OCI-LY7 (cell line): ENCODE measurements at regions not wholly inside any gene's neighbourhood (a gene's known extent, or its start where the extent isn't known, plus 50 kb on each side); places are given as distances from the start of the nearest gene placed in this dataset.

Experiments
- BruUV-seq: library from RNA; stranded (reverse); fragments of 400-500 nt; replicated peaks from 2 replicates; lab custom pipeline; 2021; lab: Mats Ljungman, UMichigan
- CTCF ChIA-PET: fragments of 300-600 bp; sonication (Branson Sonifier 250); formaldehyde crosslinking; loops from one replicate; lab custom pipeline; 2022; ENCODE audit warnings: antibody characterized with exemption; ENCODE audit not compliant: unreplicated experiment; lab: Charles Lee
- POLR2A ChIA-PET: fragments of 300-600 bp; sonication (Branson Sonifier 250); formaldehyde crosslinking; loops from one replicate; lab custom pipeline; 2022; ENCODE audit warnings: antibody characterized with exemption; lab: Charles Lee
- DNase-seq: peaks from one replicate; pipeline ENCODE4 v3.0.0-alpha.2; 2015; ENCODE audit warnings: low spot score
- H2AFZ ChIP-seq: fragments of 200-600 bp; sonication (generic), shearing (Covaris generic); 2 replicates; pipeline ENCODE4 v1.6.1; 2014; ENCODE audit warnings: mild to moderate bottlenecking, antibody characterized with exemption, low read length, moderate library complexity
- H3K27ac ChIP-seq: fragments of 200-600 bp; sonication (generic); 2 replicates; pipeline ENCODE4 v1.5.1; 2014; ENCODE audit warnings: mixed run types, low read depth, mild to moderate bottlenecking, moderate library complexity, low read length, inconsistent platforms; ENCODE audit not compliant: poor library complexity, severe bottlenecking
- H3K36me3 ChIP-seq: fragments of 200-600 bp; sonication (generic); 2 replicates; pipeline ENCODE4 v1.6.1; 2014; ENCODE audit warnings: mild to moderate bottlenecking, antibody characterized with exemption, low read length, moderate library complexity, mixed read lengths; ENCODE audit not compliant: insufficient read depth
- H3K4me1 ChIP-seq: fragments of 200-600 bp; sonication (generic); 2 replicates; pipeline ENCODE4 v1.5.1; 2014; ENCODE audit warnings: mild to moderate bottlenecking, low read length; ENCODE audit not compliant: insufficient read depth, poor library complexity, severe bottlenecking
- H3K4me2 ChIP-seq: fragments of 200-600 bp; sonication (generic); 2 replicates; pipeline ENCODE4 v1.6.1; 2014; ENCODE audit warnings: mild to moderate bottlenecking, low read length
- H3K4me3 ChIP-seq: fragments of 200-600 bp; sonication (generic); 2 replicates; pipeline ENCODE4 v1.5.1; 2014; ENCODE audit warnings: mild to moderate bottlenecking, low read depth, low read length; ENCODE audit not compliant: poor library complexity, severe bottlenecking
- H3K79me2 ChIP-seq: fragments of 200-600 bp; sonication (generic); 2 replicates; pipeline ENCODE4 v1.6.1; 2016; ENCODE audit warnings: low read depth, mild to moderate bottlenecking, low read length, moderate library complexity, mixed read lengths; ENCODE audit not compliant: insufficient read depth
- H3K9me2 ChIP-seq: fragments of 200-600 bp; sonication (generic); 2 replicates; pipeline ENCODE4 v1.6.1; 2016; ENCODE audit warnings: mild to moderate bottlenecking, low read length, mixed read lengths; ENCODE audit not compliant: insufficient read depth
- H3K9me3 ChIP-seq: fragments of 200-600 bp; sonication (generic); 2 replicates; pipeline ENCODE4 v1.6.1; 2014; ENCODE audit warnings: mild to moderate bottlenecking, mixed run types, low read length, mixed read lengths
- H4K20me1 ChIP-seq: fragments of 200-600 bp; sonication (generic); 2 replicates; pipeline ENCODE4 v1.6.1; 2014; ENCODE audit warnings: mild to moderate bottlenecking, antibody characterized with exemption, low read length, moderate library complexity, mixed read lengths; ENCODE audit not compliant: insufficient read depth
- EZH2phosphoT487 ChIP-seq: fragments of 200-600 bp; sonication (generic); IDR thresholded peaks from 2 replicates; pipeline ENCODE4 v1.6.1; 2018; ENCODE audit warnings: low read depth, borderline replicate concordance, mild to moderate bottlenecking, mixed run types, antibody characterized with exemption, low read length, moderate library complexity, mixed read lengths
- intact Hi-C: fragments of 100-400 bp; cut with micrococcal nuclease; formaldehyde crosslinking; loops from one replicate; pipeline ENCODE4 v1.10.0; 2022; ENCODE audit not compliant: unreplicated experiment
- TF ChIP-seq, protein P1 (sequence below): fragments of 200-600 bp; sonication (generic); conservative IDR thresholded peaks from 2 replicates; pipeline ENCODE4 v1.5.1; 2014; ENCODE audit warnings: mild to moderate bottlenecking, antibody characterized with exemption, low read length, moderate library complexity, mixed read lengths

DNA sequence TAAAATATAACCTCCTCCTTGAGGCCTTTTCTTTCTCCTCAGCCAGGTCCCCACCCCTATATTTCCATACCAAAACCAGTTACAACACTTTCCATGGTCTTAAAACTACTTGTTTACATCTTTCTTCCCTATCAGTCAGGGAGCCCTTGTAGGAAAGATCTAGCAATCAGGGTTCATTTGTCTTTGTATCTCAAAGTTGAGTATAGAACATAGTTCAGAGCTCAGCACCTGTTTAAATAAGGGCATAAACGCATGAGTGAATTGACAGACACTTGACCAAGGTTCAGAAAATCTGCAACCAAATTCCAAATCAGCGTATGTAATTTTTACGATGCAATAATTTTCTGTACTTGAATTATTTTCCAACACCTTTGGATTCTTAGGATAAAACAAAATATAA is 352.2 kb upstream of the MAGEB16 start:
- Histone ChIP-seq H3K4me2 (no peak overlapping the region), H3K4me1 (no peaks in the 10 kb centered on the region), H3K9me3 (no peaks in the 10 kb centered on the region), H3K79me2 (no peaks in the 10 kb centered on the region), H3K36me3 (no peaks in the 10 kb centered on the region), H3K4me3 (no peak overlapping the region), H3K27ac (no peak overlapping the region), H2AFZ (no peak overlapping the region), H3K9me2 (no peaks in the 10 kb centered on the region), H4K20me1 (no peaks in the 10 kb centered on the region)
- TF ChIP-seq EZH2phosphoT487, result no peak
- TF ChIP-seq, protein P1, sequence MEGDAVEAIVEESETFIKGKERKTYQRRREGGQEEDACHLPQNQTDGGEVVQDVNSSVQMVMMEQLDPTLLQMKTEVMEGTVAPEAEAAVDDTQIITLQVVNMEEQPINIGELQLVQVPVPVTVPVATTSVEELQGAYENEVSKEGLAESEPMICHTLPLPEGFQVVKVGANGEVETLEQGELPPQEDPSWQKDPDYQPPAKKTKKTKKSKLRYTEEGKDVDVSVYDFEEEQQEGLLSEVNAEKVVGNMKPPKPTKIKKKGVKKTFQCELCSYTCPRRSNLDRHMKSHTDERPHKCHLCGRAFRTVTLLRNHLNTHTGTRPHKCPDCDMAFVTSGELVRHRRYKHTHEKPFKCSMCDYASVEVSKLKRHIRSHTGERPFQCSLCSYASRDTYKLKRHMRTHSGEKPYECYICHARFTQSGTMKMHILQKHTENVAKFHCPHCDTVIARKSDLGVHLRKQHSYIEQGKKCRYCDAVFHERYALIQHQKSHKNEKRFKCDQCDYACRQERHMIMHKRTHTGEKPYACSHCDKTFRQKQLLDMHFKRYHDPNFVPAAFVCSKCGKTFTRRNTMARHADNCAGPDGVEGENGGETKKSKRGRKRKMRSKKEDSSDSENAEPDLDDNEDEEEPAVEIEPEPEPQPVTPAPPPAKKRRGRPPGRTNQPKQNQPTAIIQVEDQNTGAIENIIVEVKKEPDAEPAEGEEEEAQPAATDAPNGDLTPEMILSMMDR, result no peak
- POLR2A ChIA-PET, result no interaction called here
- BruUV-seq, result no TSS peak
- intact Hi-C loops, result no loop called here
- no peak for DNase-seq
- CTCF ChIA-PET, result no interaction called here

DNA sequence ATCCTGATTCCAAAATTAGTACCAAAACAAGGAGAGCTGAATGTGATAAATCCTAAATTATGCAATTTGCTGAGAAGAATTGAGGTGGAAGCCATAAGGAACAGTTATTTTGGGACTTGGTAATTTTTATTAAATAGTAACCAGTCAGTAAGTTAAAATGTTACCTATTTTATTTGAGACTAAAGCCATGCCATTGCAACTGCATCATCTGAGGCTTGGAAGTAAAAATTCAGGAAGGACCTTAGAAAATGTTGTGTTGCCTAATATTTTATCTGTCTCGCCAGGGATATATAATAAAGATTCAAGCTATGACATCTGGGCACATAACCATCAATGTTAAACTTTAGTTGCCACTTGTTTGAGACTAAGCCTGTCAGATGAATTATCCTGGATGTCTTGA is 341.3 kb upstream of the MAGEB16 start:
- ChIA-PET POLR2A (no interaction called here), CTCF (no interaction called here)
- no peaks in the 10 kb centered on the region for H3K9me2 ChIP-seq
- H3K79me2 ChIP-seq, result no peaks in the 10 kb centered on the region
- H3K4me2 ChIP-seq, result no peak overlapping the region
- H3K4me1 ChIP-seq, result no peaks in the 10 kb centered on the region
- no peaks in the 10 kb centered on the region for H3K36me3 ChIP-seq
- no peak for DNase-seq
- intact Hi-C loops, result no loop called here
- no peak overlapping the region for H3K4me3 ChIP-seq
- H4K20me1 ChIP-seq, result no peaks in the 10 kb centered on the region
- no TSS peak for BruUV-seq
- no peak overlapping the region for H3K27ac ChIP-seq
- no peaks in the 10 kb centered on the region for H3K9me3 ChIP-seq
- no peak for TF ChIP-seq EZH2phosphoT487
- TF ChIP-seq, protein P1, result no peak
- H2AFZ ChIP-seq, result no peak overlapping the region

DNA sequence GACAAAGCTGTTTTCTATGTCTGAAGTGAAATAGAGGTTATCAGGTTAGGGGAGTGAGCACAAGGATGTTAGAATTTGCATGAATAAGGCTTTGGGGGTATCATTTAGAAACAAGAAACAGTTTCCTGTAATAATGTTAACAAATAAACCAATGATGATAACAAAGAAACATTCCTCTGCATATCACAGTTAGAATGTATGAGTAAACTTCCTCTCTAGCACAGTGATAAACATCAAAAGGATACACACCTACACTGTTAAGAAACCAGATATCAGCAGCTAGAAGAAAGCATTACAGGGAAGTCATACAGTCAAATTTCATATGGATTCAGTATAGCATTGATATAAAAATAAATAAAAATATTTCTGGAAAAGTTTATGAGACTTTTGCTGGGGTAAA is 340.0 kb upstream of the MAGEB16 start:
- no peak overlapping the region for H3K4me2 ChIP-seq
- POLR2A ChIA-PET, result no interaction called here
- intact Hi-C loops, result no loop called here
- H3K9me2 ChIP-seq, result no peaks in the 10 kb centered on the region
- DNase-seq, result no peak
- no peak overlapping the region for H3K4me3 ChIP-seq
- no TSS peak for BruUV-seq
- CTCF ChIA-PET, result no interaction called here
- no peak overlapping the region for H3K27ac ChIP-seq
- no peaks in the 10 kb centered on the region for H3K79me2 ChIP-seq
- no peaks in the 10 kb centered on the region for H3K4me1 ChIP-seq
- no peaks in the 10 kb centered on the region for H4K20me1 ChIP-seq
- TF ChIP-seq, protein P1, result no peak
- TF ChIP-seq EZH2phosphoT487, result no peak
- H2AFZ ChIP-seq, result no peak overlapping the region
- no peaks in the 10 kb centered on the region for H3K36me3 ChIP-seq
- H3K9me3 ChIP-seq, result no peaks in the 10 kb centered on the region
